ENCODE measurements at regions not wholly inside any gene's neighbourhood (a gene's known extent, or its start where the extent isn't known, plus 50 kb on each side); places are given as distances from the start of the nearest gene placed in this dataset.

GRCh38 chr15:38896647-38897046 lies 332.0 kb upstream of the RASGRP1 start:
- DNase-seq (ENCODE audit: low spot score) (no peak), ATAC-seq (ENCODE audit: low FRiP score) (no peak)
- TF ChIP-seq CTCF (IDR thresholded peaks at IDR 0.05), result no peak

GRCh38 chr15:38897551-38897950 lies 332.9 kb upstream of the RASGRP1 start:
- ATAC-seq (ENCODE audit: low FRiP score) (no peak), DNase-seq (ENCODE audit: low spot score) (no peak)
- no peak for TF ChIP-seq CTCF (IDR thresholded peaks at IDR 0.05)

GRCh38 chr15:38898236-38898635 lies 333.6 kb upstream of the RASGRP1 start:
- DNase-seq (ENCODE audit: low spot score), result no peak
- ATAC-seq (ENCODE audit: low FRiP score), result no peak
- TF ChIP-seq CTCF (IDR thresholded peaks at IDR 0.05), result no peak

- no peak for ATAC-seq (ENCODE audit: low FRiP score)
- TF ChIP-seq CTCF (IDR thresholded peaks at IDR 0.05), result no peak
- DNase-seq (ENCODE audit: low spot score), result no peak
Measured at GRCh38 chr15:38899300-38899699, 334.7 kb upstream of the RASGRP1 start.

- ATAC-seq (ENCODE audit: low FRiP score) (no peak), DNase-seq (ENCODE audit: low spot score) (no peak)
- TF ChIP-seq CTCF (IDR thresholded peaks at IDR 0.05), result no peak
Measured at GRCh38 chr15:38904298-38904697, 339.7 kb upstream of the RASGRP1 start.

GRCh38 chr15:38905632-38906031 lies 341.0 kb upstream of the RASGRP1 start:
- ATAC-seq (ENCODE audit: low FRiP score) (no peak), DNase-seq (ENCODE audit: low spot score) (no peak)

GRCh38 chr15:38920966-38921365 lies 356.4 kb upstream of the RASGRP1 start:
- TF ChIP-seq CTCF (IDR thresholded peaks at IDR 0.05), result no peak
- no peak for ATAC-seq (ENCODE audit: low FRiP score)
- no peak for DNase-seq (ENCODE audit: low spot score)

More at GRCh38 chr15:38905632-38906031, 341.0 kb upstream of the RASGRP1 start:
- no peak for TF ChIP-seq CTCF (IDR thresholded peaks at IDR 0.05)
